ENCODE measurements at regions not wholly inside any gene's neighbourhood (a gene's known extent, or its start where the extent isn't known, plus 50 kb on each side); places are given as distances from the start of the nearest gene placed in this dataset.

- no peaks in the 10 kb centered on the region for H3K9me3 Mint-ChIP-seq
- no peak overlapping the region for H3K4me3 Mint-ChIP-seq
- no peak for DNase-seq (ENCODE audit: low spot score)
- no peaks in the 10 kb centered on the region for H3K4me1 Mint-ChIP-seq (ENCODE audit: low read depth)
- no peaks in the 10 kb centered on the region for H3K27me3 Mint-ChIP-seq (ENCODE audit: low read depth)
- no peaks in the 10 kb centered on the region for H3K36me3 Mint-ChIP-seq (ENCODE audit: low read depth)
- H3K27ac Mint-ChIP-seq, result no peak overlapping the region
Observed at GRCh38 chr21:16322454-16322853, 592.7 kb downstream of the USP25 start.

GRCh38 chr21:16323596-16323995 is 593.8 kb downstream of the USP25 start:
- Mint-ChIP-seq H3K27ac (no peak overlapping the region), H3K36me3 (ENCODE audit: low read depth) (no peaks in the 10 kb centered on the region), H3K4me3 (no peak overlapping the region)

GRCh38 chr21:16324630-16325029 is 594.8 kb downstream of the USP25 start:
- H3K36me3 Mint-ChIP-seq (ENCODE audit: low read depth), result no peaks in the 10 kb centered on the region
- no peaks in the 10 kb centered on the region for H3K9me3 Mint-ChIP-seq
- H3K27ac Mint-ChIP-seq, result no peak overlapping the region
- H3K4me3 Mint-ChIP-seq, result no peak overlapping the region
- H3K27me3 Mint-ChIP-seq (ENCODE audit: low read depth), result no peaks in the 10 kb centered on the region
- DNase-seq (ENCODE audit: low spot score), result no peak
- H3K4me1 Mint-ChIP-seq (ENCODE audit: low read depth), result no peaks in the 10 kb centered on the region

More at GRCh38 chr21:16323596-16323995, 593.8 kb downstream of the USP25 start:
- DNase-seq (ENCODE audit: low spot score), result no peak
- H3K27me3 Mint-ChIP-seq (ENCODE audit: low read depth), result no peaks in the 10 kb centered on the region
- no peaks in the 10 kb centered on the region for H3K9me3 Mint-ChIP-seq
- H3K4me1 Mint-ChIP-seq (ENCODE audit: low read depth), result no peaks in the 10 kb centered on the region

- no peak for DNase-seq (ENCODE audit: low spot score)
- H3K27ac Mint-ChIP-seq, result no peak overlapping the region
Observed at GRCh38 chr21:16330082-16330907, 600.5 kb downstream of the USP25 start.

GRCh38 chr21:16330908-16331268 is 601.1 kb downstream of the USP25 start:
- H3K4me1 Mint-ChIP-seq (ENCODE audit: low read depth), result no peaks in the 10 kb centered on the region
- H3K9me3 Mint-ChIP-seq, result no peaks in the 10 kb centered on the region
- no peaks in the 10 kb centered on the region for H3K27me3 Mint-ChIP-seq (ENCODE audit: low read depth)
- no peak for DNase-seq (ENCODE audit: low spot score)
- H3K4me3 Mint-ChIP-seq, result no peak overlapping the region
- no peak overlapping the region for H3K27ac Mint-ChIP-seq
- H3K36me3 Mint-ChIP-seq (ENCODE audit: low read depth), result no peaks in the 10 kb centered on the region

More at GRCh38 chr21:16330082-16330907, 600.5 kb downstream of the USP25 start:
- Mint-ChIP-seq H3K27me3 (ENCODE audit: low read depth) (no peaks in the 10 kb centered on the region), H3K4me3 (no peak overlapping the region), H3K9me3 (no peaks in the 10 kb centered on the region), H3K4me1 (ENCODE audit: low read depth) (no peaks in the 10 kb centered on the region), H3K36me3 (ENCODE audit: low read depth) (no peaks in the 10 kb centered on the region)

- Mint-ChIP-seq H3K27me3 (ENCODE audit: low read depth) (no peaks in the 10 kb centered on the region), H3K4me1 (ENCODE audit: low read depth) (no peaks in the 10 kb centered on the region), H3K27ac (no peak overlapping the region), H3K9me3 (no peaks in the 10 kb centered on the region), H3K36me3 (ENCODE audit: low read depth) (no peaks in the 10 kb centered on the region), H3K4me3 (no peak overlapping the region)
- DNase-seq (ENCODE audit: low spot score), result no peak
Observed at GRCh38 chr21:16337266-16337665, 607.5 kb downstream of the USP25 start.

- Mint-ChIP-seq H3K27me3 (ENCODE audit: low read depth) (no peaks in the 10 kb centered on the region), H3K27ac (no peak overlapping the region), H3K4me1 (ENCODE audit: low read depth) (no peaks in the 10 kb centered on the region), H3K36me3 (ENCODE audit: low read depth) (no peaks in the 10 kb centered on the region), H3K4me3 (no peak overlapping the region), H3K9me3 (no peaks in the 10 kb centered on the region)
- no peak for DNase-seq (ENCODE audit: low spot score)
Observed at GRCh38 chr21:16342932-16343331, 613.1 kb downstream of the USP25 start.

GRCh38 chr21:16343776-16344175 is 614.0 kb downstream of the USP25 start:
- Mint-ChIP-seq H3K9me3 (no peaks in the 10 kb centered on the region), H3K4me1 (ENCODE audit: low read depth) (no peaks in the 10 kb centered on the region), H3K27me3 (ENCODE audit: low read depth) (no peaks in the 10 kb centered on the region), H3K36me3 (ENCODE audit: low read depth) (no peaks in the 10 kb centered on the region), H3K27ac (no peak overlapping the region), H3K4me3 (no peak overlapping the region)
- no peak for DNase-seq (ENCODE audit: low spot score)

- Mint-ChIP-seq H3K36me3 (ENCODE audit: low read depth) (no peaks in the 10 kb centered on the region), H3K4me1 (ENCODE audit: low read depth) (no peaks in the 10 kb centered on the region), H3K27me3 (ENCODE audit: low read depth) (no peaks in the 10 kb centered on the region), H3K27ac (no peak overlapping the region), H3K9me3 (no peaks in the 10 kb centered on the region), H3K4me3 (no peak overlapping the region)
- DNase-seq (ENCODE audit: low spot score), result no peak
Observed at GRCh38 chr21:16345757-16346156, 616.0 kb downstream of the USP25 start.

GRCh38 chr21:16347223-16347622 is 617.4 kb downstream of the USP25 start:
- Mint-ChIP-seq H3K36me3 (ENCODE audit: low read depth) (no peaks in the 10 kb centered on the region), H3K9me3 (no peaks in the 10 kb centered on the region)

GRCh38 chr21:16353764-16354163 is 624.0 kb downstream of the USP25 start:
- H3K4me3 Mint-ChIP-seq, result no peak overlapping the region
- no peak overlapping the region for H3K27ac Mint-ChIP-seq
- H3K27me3 Mint-ChIP-seq (ENCODE audit: low read depth), result no peaks in the 10 kb centered on the region
- H3K36me3 Mint-ChIP-seq (ENCODE audit: low read depth), result no peaks in the 10 kb centered on the region
- no peaks in the 10 kb centered on the region for H3K9me3 Mint-ChIP-seq
- no peaks in the 10 kb centered on the region for H3K4me1 Mint-ChIP-seq (ENCODE audit: low read depth)
- DNase-seq (ENCODE audit: low spot score), result no peak

More at GRCh38 chr21:16347223-16347622, 617.4 kb downstream of the USP25 start:
- Mint-ChIP-seq H3K27me3 (ENCODE audit: low read depth) (no peaks in the 10 kb centered on the region), H3K4me1 (ENCODE audit: low read depth) (no peaks in the 10 kb centered on the region), H3K4me3 (no peak overlapping the region), H3K27ac (no peak overlapping the region)
- DNase-seq (ENCODE audit: low spot score), result no peak

GRCh38 chr21:16357994-16358393 is 628.2 kb downstream of the USP25 start:
- Mint-ChIP-seq H3K9me3 (peaks cover 7% of the 10 kb centered on the region), H3K4me3 (no peak overlapping the region), H3K27ac (no peak overlapping the region), H3K27me3 (ENCODE audit: low read depth) (no peaks in the 10 kb centered on the region), H3K4me1 (ENCODE audit: low read depth) (no peaks in the 10 kb centered on the region), H3K36me3 (ENCODE audit: low read depth) (no peaks in the 10 kb centered on the region)
- DNase-seq (ENCODE audit: low spot score), result no peak

- DNase-seq (ENCODE audit: low spot score), result no peak
- Mint-ChIP-seq H3K4me1 (ENCODE audit: low read depth) (no peaks in the 10 kb centered on the region), H3K4me3 (no peak overlapping the region), H3K27me3 (ENCODE audit: low read depth) (no peaks in the 10 kb centered on the region), H3K36me3 (ENCODE audit: low read depth) (no peaks in the 10 kb centered on the region), H3K9me3 (peaks cover 7% of the 10 kb centered on the region), H3K27ac (no peak overlapping the region)
Observed at GRCh38 chr21:16358784-16359183, 629.0 kb downstream of the USP25 start.

- no peak overlapping the region for H3K27ac Mint-ChIP-seq
- no peaks in the 10 kb centered on the region for H3K4me1 Mint-ChIP-seq (ENCODE audit: low read depth)
- H3K36me3 Mint-ChIP-seq (ENCODE audit: low read depth), result no peaks in the 10 kb centered on the region
- DNase-seq (ENCODE audit: low spot score), result no peak
- H3K4me3 Mint-ChIP-seq, result no peak overlapping the region
- H3K9me3 Mint-ChIP-seq, result peaks cover 7% of the 10 kb centered on the region
- no peaks in the 10 kb centered on the region for H3K27me3 Mint-ChIP-seq (ENCODE audit: low read depth)
Observed at GRCh38 chr21:16363100-16363499, 633.3 kb downstream of the USP25 start.

GRCh38 chr21:16363518-16363917 is 633.7 kb downstream of the USP25 start:
- Mint-ChIP-seq H3K27me3 (ENCODE audit: low read depth) (no peaks in the 10 kb centered on the region), H3K4me3 (no peak overlapping the region), H3K4me1 (ENCODE audit: low read depth) (no peaks in the 10 kb centered on the region), H3K9me3 (peaks cover 7% of the 10 kb centered on the region), H3K36me3 (ENCODE audit: low read depth) (no peaks in the 10 kb centered on the region), H3K27ac (no peak overlapping the region)
- DNase-seq (ENCODE audit: low spot score), result no peak
